B cell (primary cell): ENCODE measurements at regions not wholly inside any gene's neighbourhood (a gene's known extent, or its start where the extent isn't known, plus 50 kb on each side); places are given as distances from the start of the nearest gene placed in this dataset.

ENCODE experiments used
- EZH2 ChIP-seq: IDR thresholded peaks from 2 replicates; pipeline ENCODE4 v1.6.1; 2012; ENCODE audit warnings: borderline replicate concordance, low read depth, mild to moderate bottlenecking, moderate library complexity, low read length; ENCODE audit not compliant: insufficient read depth, poor library complexity, severe bottlenecking
- TF ChIP-seq, protein P1 (sequence below): fragments of 200-600 bp; IDR thresholded peaks from one replicate; pipeline ENCODE4 v1.8.0; 2022; ENCODE audit warnings: antibody characterized with exemption, mild to moderate bottlenecking

GRCh38 chr1:87916965-87917364 lies 588.3 kb downstream of the LMO4 start:
- TF ChIP-seq, protein P1, sequence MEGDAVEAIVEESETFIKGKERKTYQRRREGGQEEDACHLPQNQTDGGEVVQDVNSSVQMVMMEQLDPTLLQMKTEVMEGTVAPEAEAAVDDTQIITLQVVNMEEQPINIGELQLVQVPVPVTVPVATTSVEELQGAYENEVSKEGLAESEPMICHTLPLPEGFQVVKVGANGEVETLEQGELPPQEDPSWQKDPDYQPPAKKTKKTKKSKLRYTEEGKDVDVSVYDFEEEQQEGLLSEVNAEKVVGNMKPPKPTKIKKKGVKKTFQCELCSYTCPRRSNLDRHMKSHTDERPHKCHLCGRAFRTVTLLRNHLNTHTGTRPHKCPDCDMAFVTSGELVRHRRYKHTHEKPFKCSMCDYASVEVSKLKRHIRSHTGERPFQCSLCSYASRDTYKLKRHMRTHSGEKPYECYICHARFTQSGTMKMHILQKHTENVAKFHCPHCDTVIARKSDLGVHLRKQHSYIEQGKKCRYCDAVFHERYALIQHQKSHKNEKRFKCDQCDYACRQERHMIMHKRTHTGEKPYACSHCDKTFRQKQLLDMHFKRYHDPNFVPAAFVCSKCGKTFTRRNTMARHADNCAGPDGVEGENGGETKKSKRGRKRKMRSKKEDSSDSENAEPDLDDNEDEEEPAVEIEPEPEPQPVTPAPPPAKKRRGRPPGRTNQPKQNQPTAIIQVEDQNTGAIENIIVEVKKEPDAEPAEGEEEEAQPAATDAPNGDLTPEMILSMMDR = no peak
- no peak for TF ChIP-seq EZH2
